GM18520 (cell line): ENCODE measurements at regions not wholly inside any gene's neighbourhood (a gene's known extent, or its start where the extent isn't known, plus 50 kb on each side); places are given as distances from the start of the nearest gene placed in this dataset.
"Not testable (repeated sequence)": the region's sequence is repeated elsewhere in the genome, so short reads cannot be mapped to it uniquely, and the experiment has no call there.

Source experiments
- ATAC-seq: cut with Tn5 transposase; IDR thresholded peaks from one replicate; pipeline ENCODE4 v1.9.1; 2021; ENCODE audit not compliant: unreplicated experiment

GRCh38 chr6:100322886-100323285 is 141.8 kb downstream of the SIM1 start:
- ATAC-seq, result no peak

- ATAC-seq, result no peak
These were observed 144.0 kb downstream of the SIM1 start for GRCh38 chr6:100320686-100321085.

- ATAC-seq, result no peak
These were observed 147.7 kb downstream of the SIM1 start for GRCh38 chr6:100317031-100317430.

- no peak for ATAC-seq
These were observed 150.5 kb downstream of the SIM1 start for GRCh38 chr6:100314186-100314585.

- ATAC-seq, result no peak
These were observed 152.9 kb downstream of the SIM1 start for GRCh38 chr6:100311707-100312251.

GRCh38 chr6:100309174-100309573 is 155.5 kb downstream of the SIM1 start:
- no peak for ATAC-seq

GRCh38 chr6:100307561-100307960 is 157.2 kb downstream of the SIM1 start:
- ATAC-seq, result no peak

- ATAC-seq, result no peak
These were observed 159.4 kb downstream of the SIM1 start for GRCh38 chr6:100305209-100305869.

- no peak for ATAC-seq
These were observed 160.1 kb downstream of the SIM1 start for GRCh38 chr6:100304575-100304974.

GRCh38 chr6:100301731-100302130 is 163.0 kb downstream of the SIM1 start:
- ATAC-seq, result no peak

- no peak for ATAC-seq
These were observed 164.4 kb downstream of the SIM1 start for GRCh38 chr6:100300221-100300736.

GRCh38 chr6:100296810-100297544 is 167.7 kb downstream of the SIM1 start:
- no peak for ATAC-seq

GRCh38 chr6:100295172-100295571 is 169.5 kb downstream of the SIM1 start:
- not testable (repeated sequence) for ATAC-seq

- ATAC-seq, result no peak
These were observed 175.4 kb downstream of the SIM1 start for GRCh38 chr6:100289285-100289684.

- ATAC-seq, result no peak
These were observed 176.4 kb downstream of the SIM1 start for GRCh38 chr6:100288311-100288710.

GRCh38 chr6:100283285-100283684 is 181.4 kb downstream of the SIM1 start:
- ATAC-seq, result no peak

GRCh38 chr6:100281471-100281901 is 183.2 kb downstream of the SIM1 start:
- ATAC-seq, result no peak

GRCh38 chr6:100276311-100277057 is 188.2 kb downstream of the SIM1 start:
- ATAC-seq, result no peak

GRCh38 chr6:100274147-100274546 is 190.6 kb downstream of the SIM1 start:
- ATAC-seq, result no peak

- ATAC-seq, result no peak
These were observed 193.1 kb downstream of the SIM1 start for GRCh38 chr6:100271625-100272024.

GRCh38 chr6:100271202-100271601 is 193.5 kb downstream of the SIM1 start:
- no peak for ATAC-seq
